ENCODE measurements at regions not wholly inside any gene's neighbourhood (a gene's known extent, or its start where the extent isn't known, plus 50 kb on each side); places are given as distances from the start of the nearest gene placed in this dataset.
"Not testable (repeated sequence)": the region's sequence is repeated elsewhere in the genome, so short reads cannot be mapped to it uniquely, and the experiment has no call there.

DNA sequence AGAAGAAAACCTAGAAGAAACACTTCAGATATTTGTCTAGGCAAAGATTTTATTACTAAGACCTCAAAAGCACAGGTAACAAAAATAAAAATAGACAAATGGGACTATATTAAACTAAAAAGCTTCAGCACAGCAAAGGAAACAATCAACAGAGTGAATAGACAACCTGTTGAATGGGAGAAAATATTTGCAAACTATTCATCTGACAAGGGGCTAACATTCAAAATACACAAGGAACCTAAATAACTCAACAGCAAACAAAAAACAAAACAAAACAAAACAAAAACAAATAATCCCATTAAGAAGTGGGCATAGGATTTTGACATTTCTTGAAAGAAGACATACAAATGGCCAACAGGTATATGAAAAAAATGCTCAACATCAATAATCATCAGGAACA is 192.7 kb upstream of the ZCCHC13 start:
- H3K4me3 ChIP-seq (ENCODE audit: insufficient read depth, low read depth, low read length) = no peak overlapping the region
- no peak for FAIRE-seq
- Mint-ChIP-seq H3K27ac (ENCODE audit: unreplicated experiment) (no peak overlapping the region), H3K4me3 (ENCODE audit: unreplicated experiment) (no peak overlapping the region), H3K27me3 (ENCODE audit: low read depth, unreplicated experiment) (no peaks in the 10 kb centered on the region), H3K9me3 (ENCODE audit: unreplicated experiment) (no peaks in the 10 kb centered on the region), H3K36me3 (ENCODE audit: low read depth, unreplicated experiment) (peaks cover 2% of the 10 kb centered on the region), H3K4me1 (ENCODE audit: low read depth, unreplicated experiment) (no peaks in the 10 kb centered on the region)
- H3K4me1 ChIP-seq (ENCODE audit: insufficient read depth, low read length) = no peaks in the 10 kb centered on the region
- DNase-seq (ENCODE audit: low read depth) = no peak
- H3K27me3 ChIP-seq (ENCODE audit: insufficient read depth, low read length) = no peaks in the 10 kb centered on the region
- no peaks in the 10 kb centered on the region for H3K9me3 ChIP-seq (ENCODE audit: insufficient read depth, low read depth, low read length)
- H3K9ac ChIP-seq (ENCODE audit: low read length) = no peak overlapping the region
- TF ChIP-seq, protein P1, sequence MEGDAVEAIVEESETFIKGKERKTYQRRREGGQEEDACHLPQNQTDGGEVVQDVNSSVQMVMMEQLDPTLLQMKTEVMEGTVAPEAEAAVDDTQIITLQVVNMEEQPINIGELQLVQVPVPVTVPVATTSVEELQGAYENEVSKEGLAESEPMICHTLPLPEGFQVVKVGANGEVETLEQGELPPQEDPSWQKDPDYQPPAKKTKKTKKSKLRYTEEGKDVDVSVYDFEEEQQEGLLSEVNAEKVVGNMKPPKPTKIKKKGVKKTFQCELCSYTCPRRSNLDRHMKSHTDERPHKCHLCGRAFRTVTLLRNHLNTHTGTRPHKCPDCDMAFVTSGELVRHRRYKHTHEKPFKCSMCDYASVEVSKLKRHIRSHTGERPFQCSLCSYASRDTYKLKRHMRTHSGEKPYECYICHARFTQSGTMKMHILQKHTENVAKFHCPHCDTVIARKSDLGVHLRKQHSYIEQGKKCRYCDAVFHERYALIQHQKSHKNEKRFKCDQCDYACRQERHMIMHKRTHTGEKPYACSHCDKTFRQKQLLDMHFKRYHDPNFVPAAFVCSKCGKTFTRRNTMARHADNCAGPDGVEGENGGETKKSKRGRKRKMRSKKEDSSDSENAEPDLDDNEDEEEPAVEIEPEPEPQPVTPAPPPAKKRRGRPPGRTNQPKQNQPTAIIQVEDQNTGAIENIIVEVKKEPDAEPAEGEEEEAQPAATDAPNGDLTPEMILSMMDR (IDR thresholded peaks at IDR 0.05; ENCODE audit: insufficient read depth, low read depth, low read length) = no peak
- no peak for TF ChIP-seq EZH2 (IDR thresholded peaks at IDR 0.05; ENCODE audit: insufficient read depth, low read length)
- H3K79me2 ChIP-seq (ENCODE audit: insufficient read depth, low read length) = no peaks in the 10 kb centered on the region
- no peak overlapping the region for H3K4me2 ChIP-seq (ENCODE audit: low read length)
- H2AFZ ChIP-seq (ENCODE audit: low read depth, low read length) = no peak overlapping the region
- H4K20me1 ChIP-seq (ENCODE audit: insufficient read depth, low read length) = no peaks in the 10 kb centered on the region
- H3K36me3 ChIP-seq (ENCODE audit: insufficient read depth, low read length) = no peaks in the 10 kb centered on the region
- no peak overlapping the region for H3K27ac ChIP-seq (ENCODE audit: low read depth, low read length)

DNA sequence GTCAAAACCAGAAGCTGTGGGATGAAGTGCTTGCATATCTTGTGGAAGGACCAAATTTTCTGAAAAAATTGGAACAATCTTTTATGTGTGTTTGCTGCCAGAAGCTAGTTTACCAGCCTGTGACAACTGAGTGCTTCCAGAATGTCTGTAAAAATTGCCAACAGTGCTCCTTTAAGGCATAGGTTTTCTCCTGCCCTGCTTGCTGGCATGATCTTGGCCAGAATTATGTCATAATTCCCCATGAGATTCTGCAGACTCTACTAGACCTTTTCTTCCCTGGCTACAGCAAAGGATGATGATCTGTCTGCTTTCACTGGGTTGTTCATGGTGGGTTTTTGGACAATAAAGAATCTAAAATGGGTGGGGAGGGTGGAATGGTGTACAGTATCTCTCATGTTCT is 196.3 kb upstream of the ZCCHC13 start:
- H3K36me3 Mint-ChIP-seq (ENCODE audit: low read depth, unreplicated experiment) = peaks cover 2% of the 10 kb centered on the region
- Histone ChIP-seq H3K4me2 (ENCODE audit: low read length) (no peak overlapping the region), H2AFZ (ENCODE audit: low read depth, low read length) (no peak overlapping the region), H3K4me3 (ENCODE audit: insufficient read depth, low read depth, low read length) (no peak overlapping the region), H3K4me1 (ENCODE audit: insufficient read depth, low read length) (no peaks in the 10 kb centered on the region), H3K79me2 (ENCODE audit: insufficient read depth, low read length) (no peaks in the 10 kb centered on the region), H3K27me3 (ENCODE audit: insufficient read depth, low read length) (no peaks in the 10 kb centered on the region), H3K36me3 (ENCODE audit: insufficient read depth, low read length) (no peaks in the 10 kb centered on the region), H3K9ac (ENCODE audit: low read length) (no peak overlapping the region), H3K9me3 (ENCODE audit: insufficient read depth, low read depth, low read length) (no peaks in the 10 kb centered on the region), H4K20me1 (ENCODE audit: insufficient read depth, low read length) (no peaks in the 10 kb centered on the region), H3K27ac (ENCODE audit: low read depth, low read length) (no peak overlapping the region)
- FAIRE-seq (no peak), DNase-seq (ENCODE audit: low read depth) (no peak)
- no peak for TF ChIP-seq EZH2 (IDR thresholded peaks at IDR 0.05; ENCODE audit: insufficient read depth, low read length)
- TF ChIP-seq, protein P1 (IDR thresholded peaks at IDR 0.05; ENCODE audit: insufficient read depth, low read depth, low read length) = no peak
- no peaks in the 10 kb centered on the region for H3K4me1 Mint-ChIP-seq (ENCODE audit: low read depth, unreplicated experiment)
- H3K4me3 Mint-ChIP-seq (ENCODE audit: unreplicated experiment) = no peak overlapping the region
- no peaks in the 10 kb centered on the region for H3K27me3 Mint-ChIP-seq (ENCODE audit: low read depth, unreplicated experiment)
- H3K27ac Mint-ChIP-seq (ENCODE audit: unreplicated experiment) = no peak overlapping the region
- no peaks in the 10 kb centered on the region for H3K9me3 Mint-ChIP-seq (ENCODE audit: unreplicated experiment)

DNA sequence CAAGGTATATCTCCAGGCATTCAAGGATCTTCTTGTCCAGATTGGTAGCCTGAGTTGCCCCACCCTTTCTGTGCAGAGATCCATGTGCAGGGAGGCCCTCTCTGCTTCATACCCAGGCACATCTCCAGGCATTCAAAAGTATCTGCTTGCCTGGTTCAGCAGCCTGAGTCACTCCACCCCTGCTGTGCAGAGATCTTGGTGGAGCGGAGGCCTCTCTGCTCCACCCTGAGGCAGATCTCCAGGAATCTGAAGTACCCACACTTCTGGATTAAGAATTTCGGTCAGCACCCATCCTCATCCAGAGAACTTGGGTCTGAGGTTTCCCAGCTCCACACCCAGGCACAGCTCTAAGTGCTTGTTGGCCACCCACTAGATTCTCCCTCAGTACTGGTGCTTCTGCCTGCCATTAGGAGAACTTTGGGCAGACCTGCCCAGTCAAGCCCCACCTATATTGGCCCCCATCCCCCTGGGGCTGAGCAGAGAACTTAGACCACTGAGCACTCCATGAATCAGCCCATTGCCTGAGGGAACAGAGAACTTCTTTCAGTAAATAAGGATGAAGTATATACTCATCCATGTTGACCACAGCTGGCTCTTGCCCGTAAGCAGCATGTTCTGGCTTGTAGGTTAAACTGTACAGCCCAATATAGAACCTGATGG is 199.5 kb upstream of the ZCCHC13 start:
- Mint-ChIP-seq H3K4me3 (ENCODE audit: unreplicated experiment) (no peak overlapping the region), H3K27ac (ENCODE audit: unreplicated experiment) (no peak overlapping the region), H3K36me3 (ENCODE audit: low read depth, unreplicated experiment) (peaks cover 14% of the 10 kb centered on the region), H3K4me1 (ENCODE audit: low read depth, unreplicated experiment) (no peaks in the 10 kb centered on the region), H3K9me3 (ENCODE audit: unreplicated experiment) (peaks cover 12% of the 10 kb centered on the region), H3K27me3 (ENCODE audit: low read depth, unreplicated experiment) (no peaks in the 10 kb centered on the region)
- no peaks in the 10 kb centered on the region for H3K36me3 ChIP-seq (ENCODE audit: insufficient read depth, low read length)
- no peaks in the 10 kb centered on the region for H3K79me2 ChIP-seq (ENCODE audit: insufficient read depth, low read length)
- no peak overlapping the region for H2AFZ ChIP-seq (ENCODE audit: low read depth, low read length)
- no peak overlapping the region for H3K4me2 ChIP-seq (ENCODE audit: low read length)
- no peaks in the 10 kb centered on the region for H4K20me1 ChIP-seq (ENCODE audit: insufficient read depth, low read length)
- H3K4me1 ChIP-seq (ENCODE audit: insufficient read depth, low read length) = no peaks in the 10 kb centered on the region
- TF ChIP-seq, protein P1 (IDR thresholded peaks at IDR 0.05; ENCODE audit: insufficient read depth, low read depth, low read length) = no peak
- no peak for TF ChIP-seq EZH2 (IDR thresholded peaks at IDR 0.05; ENCODE audit: insufficient read depth, low read length)
- no peaks in the 10 kb centered on the region for H3K9me3 ChIP-seq (ENCODE audit: insufficient read depth, low read depth, low read length)
- FAIRE-seq = peak; percentile 75
- H3K27me3 ChIP-seq (ENCODE audit: insufficient read depth, low read length) = no peaks in the 10 kb centered on the region
- DNase-seq (ENCODE audit: low read depth) = no peak
- H3K9ac ChIP-seq (ENCODE audit: low read length) = no peak overlapping the region
- no peak overlapping the region for H3K4me3 ChIP-seq (ENCODE audit: insufficient read depth, low read depth, low read length)
- no peak overlapping the region for H3K27ac ChIP-seq (ENCODE audit: low read depth, low read length)

DNA sequence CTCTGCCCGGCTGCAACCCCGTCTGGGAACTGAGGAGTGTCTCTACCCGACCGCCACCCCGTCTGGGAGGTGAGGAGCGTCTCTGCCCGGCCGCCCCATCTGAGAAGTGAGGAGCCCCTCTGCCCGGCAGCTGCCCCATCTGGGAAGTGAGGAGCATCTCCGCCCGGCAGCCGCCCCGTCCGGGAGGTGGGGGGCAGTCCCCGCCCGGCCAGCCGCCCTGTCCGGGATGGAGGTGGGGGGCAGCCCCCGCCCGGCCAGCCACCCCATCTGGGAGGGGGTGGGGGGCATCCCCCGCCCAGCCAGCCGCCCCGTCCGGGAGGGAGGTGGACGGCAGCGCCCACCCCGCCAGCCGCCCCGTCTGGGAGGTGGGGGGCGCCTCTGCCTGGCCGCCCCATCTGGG is 205.6 kb upstream of the ZCCHC13 start:
- H3K27ac ChIP-seq (ENCODE audit: low read depth, low read length); H2AFZ ChIP-seq (ENCODE audit: low read depth, low read length); H3K4me3 ChIP-seq (ENCODE audit: insufficient read depth, low read depth, low read length); H3K27me3 ChIP-seq (ENCODE audit: insufficient read depth, low read length); FAIRE-seq; H3K9me3 ChIP-seq (ENCODE audit: insufficient read depth, low read depth, low read length); DNase-seq (ENCODE audit: low read depth); H3K36me3 ChIP-seq (ENCODE audit: insufficient read depth, low read length); H3K27me3 Mint-ChIP-seq (ENCODE audit: low read depth, unreplicated experiment); H3K27ac Mint-ChIP-seq (ENCODE audit: unreplicated experiment); H3K4me2 ChIP-seq (ENCODE audit: low read length); H3K9ac ChIP-seq (ENCODE audit: low read length); H3K4me3 Mint-ChIP-seq (ENCODE audit: unreplicated experiment); H3K4me1 Mint-ChIP-seq (ENCODE audit: low read depth, unreplicated experiment); H3K4me1 ChIP-seq (ENCODE audit: insufficient read depth, low read length); H3K79me2 ChIP-seq (ENCODE audit: insufficient read depth, low read length); H4K20me1 ChIP-seq (ENCODE audit: insufficient read depth, low read length): not testable (repeated sequence)
- Mint-ChIP-seq H3K36me3 (ENCODE audit: low read depth, unreplicated experiment) (peaks cover 15% of the 10 kb centered on the region), H3K9me3 (ENCODE audit: unreplicated experiment) (peaks cover 15% of the 10 kb centered on the region)
